GM20000 (cell line): ENCODE measurements at regions not wholly inside any gene's neighbourhood (a gene's known extent, or its start where the extent isn't known, plus 50 kb on each side); places are given as distances from the start of the nearest gene placed in this dataset.

Experiments used
- DNase-seq: peaks from one replicate; pipeline ENCODE4 v3.0.0; 2012; ENCODE audit warnings: low spot score
- CTCF ChIP-seq: IDR thresholded peaks from 2 replicates; pipeline ENCODE4 v1.5.1; 2012; ENCODE audit warnings: mild to moderate bottlenecking, control low read depth; ENCODE audit errors: extremely low read depth, missing control alignments

DNA sequence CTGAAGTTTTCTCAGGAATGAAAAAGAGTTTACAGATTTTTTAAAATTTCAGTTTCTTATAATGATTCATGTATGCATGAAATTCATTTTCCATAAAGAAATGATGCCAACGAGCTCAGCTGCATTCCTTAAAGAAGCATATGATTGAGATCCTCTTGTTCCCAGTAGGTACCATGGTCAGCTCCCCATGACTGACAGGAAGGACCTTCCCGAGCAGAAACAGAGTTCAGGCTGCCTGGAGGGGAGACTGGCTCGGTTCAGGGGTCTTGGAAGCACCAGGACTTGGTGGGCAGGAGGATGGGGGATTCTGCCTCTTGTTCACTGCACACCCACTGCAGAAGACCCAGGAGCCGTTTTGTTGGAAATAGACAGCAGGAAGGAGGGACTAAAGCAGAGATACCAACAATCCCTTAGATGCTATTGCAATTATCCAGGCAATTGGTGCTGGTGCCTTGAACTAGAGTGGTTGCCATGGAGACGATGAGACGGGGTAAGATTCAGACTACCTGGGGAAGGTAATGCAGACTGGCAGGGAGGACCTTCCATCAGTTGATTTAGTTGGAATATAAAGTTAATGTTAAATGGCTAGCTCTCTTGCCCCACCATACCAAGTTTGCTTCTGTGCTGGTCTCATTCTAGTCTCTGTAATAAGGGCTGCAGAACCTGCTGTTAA lies 447.8 kb downstream of the MTRR start:
- no peak for DNase-seq
- TF ChIP-seq CTCF, result no peak

DNA sequence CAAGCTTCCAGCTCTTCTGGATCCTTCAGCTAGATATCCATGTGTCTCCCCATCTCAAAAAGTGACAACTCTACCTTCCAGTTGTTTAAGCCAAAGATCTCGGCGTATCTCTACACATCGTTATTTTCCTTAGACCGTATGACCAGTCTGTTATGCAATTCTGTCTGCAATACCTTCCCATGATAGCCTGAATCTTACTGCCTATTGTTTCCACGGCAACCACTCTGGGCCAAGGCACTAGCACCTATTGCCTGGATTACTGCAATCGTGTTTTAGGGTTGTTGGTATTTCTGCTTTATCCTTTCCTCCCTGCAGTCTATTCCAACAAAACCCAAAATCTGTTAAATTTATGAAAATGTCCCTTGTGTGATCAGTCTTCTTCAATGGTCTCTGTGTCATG lies 448.4 kb downstream of the MTRR start:
- TF ChIP-seq CTCF, result no peak
- DNase-seq, result no peak

DNA sequence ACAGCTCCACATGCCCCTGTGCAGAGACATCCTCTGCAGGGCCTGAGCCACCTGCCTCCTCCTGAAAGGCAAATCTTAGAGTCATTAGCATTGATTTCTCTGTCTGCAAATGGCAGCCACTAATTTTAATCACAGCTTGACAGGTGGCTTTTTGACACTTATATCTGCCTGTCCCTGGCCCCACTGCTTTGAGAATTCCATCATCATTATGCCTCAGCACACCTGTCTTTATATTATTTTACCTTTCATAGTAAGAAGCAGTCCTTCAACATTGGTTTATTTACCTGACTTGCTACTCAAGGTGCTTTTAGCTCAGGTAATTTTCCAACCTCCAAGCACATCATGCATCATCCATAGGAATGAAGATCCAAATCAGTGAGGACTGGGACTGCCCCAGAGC lies 451.3 kb downstream of the MTRR start:
- DNase-seq, result no peak
- TF ChIP-seq CTCF, result no peak

GRCh38 chr5:8321272-8321671 lies 452.3 kb downstream of the MTRR start:
- no peak for TF ChIP-seq CTCF
- DNase-seq, result no peak

DNA sequence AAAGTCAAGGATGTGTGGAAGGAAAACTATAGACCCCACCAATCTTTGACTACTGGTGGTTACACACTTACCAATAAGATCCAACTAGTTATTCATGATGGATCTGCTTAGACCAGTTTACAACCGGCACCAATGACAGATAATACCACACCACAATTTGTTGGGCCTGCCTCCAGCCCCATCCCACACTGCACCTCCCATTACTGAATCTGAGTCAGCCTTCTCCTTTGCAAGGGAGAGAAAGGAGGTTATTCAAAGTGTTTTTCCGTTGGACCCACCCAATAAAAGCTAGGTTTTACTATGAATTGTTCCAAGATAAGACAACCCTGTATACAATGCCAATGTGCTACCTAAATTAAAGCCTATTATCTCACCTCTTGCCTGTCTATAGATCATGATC lies 453.5 kb downstream of the MTRR start:
- no peak for DNase-seq
- TF ChIP-seq CTCF, result no peak

GRCh38 chr5:8327016-8327415 lies 458.1 kb downstream of the MTRR start:
- TF ChIP-seq CTCF, result no peak
- DNase-seq, result no peak

DNA sequence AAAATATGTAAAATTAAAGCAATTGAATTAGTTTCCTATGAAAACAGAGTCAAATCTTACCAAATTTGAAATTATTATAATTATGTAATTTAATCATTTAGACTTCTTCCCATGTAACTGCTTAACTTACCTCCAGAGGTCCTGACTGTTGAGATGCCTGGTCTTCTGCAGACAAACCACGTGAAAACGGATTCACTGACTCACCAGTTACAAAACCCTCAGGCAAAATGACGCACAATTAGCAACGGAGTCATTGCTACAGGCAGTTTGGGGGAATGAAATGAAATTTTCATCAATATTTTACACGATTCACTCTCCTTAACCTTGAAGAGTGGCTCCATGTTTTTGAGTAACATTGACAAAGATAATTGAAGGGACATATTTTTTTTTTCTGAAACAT lies 460.8 kb downstream of the MTRR start:
- no peak for DNase-seq
- TF ChIP-seq CTCF, result no peak
